ENCODE measurements at regions not wholly inside any gene's neighbourhood (a gene's known extent, or its start where the extent isn't known, plus 50 kb on each side); places are given as distances from the start of the nearest gene placed in this dataset.

DNA sequence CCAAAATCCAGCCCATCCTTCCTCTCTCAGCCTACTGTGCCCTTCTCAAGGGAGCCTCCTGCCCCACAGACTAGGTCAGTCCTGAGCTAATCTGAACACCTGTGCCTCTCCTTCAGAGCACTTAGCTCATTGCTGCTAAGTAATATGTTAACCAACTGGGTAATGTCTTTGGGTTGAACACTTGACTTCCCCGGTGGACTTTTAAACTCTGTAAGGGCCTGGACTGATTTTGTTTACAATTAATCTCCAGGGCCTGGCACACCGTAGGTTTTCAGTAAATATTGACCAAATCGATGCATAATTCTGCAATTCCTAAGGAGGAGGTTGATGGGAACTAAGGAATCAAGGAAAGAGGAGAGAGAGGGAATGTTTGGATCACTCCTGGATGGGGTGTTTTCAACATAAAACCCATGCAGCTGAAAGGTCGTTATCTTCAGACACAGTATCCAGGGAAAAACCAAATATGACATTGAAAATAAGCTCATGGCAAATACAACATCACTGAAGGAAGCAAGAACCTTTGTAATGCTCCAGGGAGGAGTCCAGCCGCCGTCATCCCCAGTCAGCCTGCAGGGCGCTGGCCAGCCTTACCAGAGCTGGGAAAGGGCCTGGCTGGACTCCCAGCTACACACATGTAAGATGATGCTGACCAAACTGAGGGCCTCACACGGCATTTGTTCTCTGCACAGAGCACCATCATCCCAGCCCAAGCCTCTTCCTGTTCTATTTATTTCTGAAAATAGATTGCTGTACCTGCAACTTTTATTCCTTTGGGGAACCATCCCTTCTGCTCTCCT, 166.3 kb downstream of the C5orf15 start:
- Mint-ChIP-seq H3K36me3 (ENCODE audit: low read depth) (no peaks in the 10 kb centered on the region), H3K27ac (no peak overlapping the region), H3K4me3 (no peak overlapping the region), H3K9me3 (peaks cover 7% of the 10 kb centered on the region), H3K27me3 (ENCODE audit: insufficient read depth) (peaks cover 4% of the 10 kb centered on the region), H3K4me1 (peaks cover 4% of the 10 kb centered on the region)
- Histone ChIP-seq H3K9ac (ENCODE audit: extremely low read depth, low read length, poor library complexity, severe bottlenecking) (no peak overlapping the region), H3K27me3 (ENCODE audit: control insufficient read depth, insufficient read depth, low read length, poor library complexity, severe bottlenecking) (no peaks in the 10 kb centered on the region), H3K36me3 (ENCODE audit: control insufficient read depth, insufficient read depth, low read length) (no peaks in the 10 kb centered on the region), H3K4me1 (ENCODE audit: control insufficient read depth, insufficient read depth, low read length) (peaks cover 2% of the 10 kb centered on the region), H3K27ac (ENCODE audit: low read depth, low read length) (no peak overlapping the region), H3K4me3 (ENCODE audit: low read length) (no peak overlapping the region), H3K9me3 (ENCODE audit: control insufficient read depth, low read length) (no peaks in the 10 kb centered on the region)
- TF ChIP-seq, protein P1, sequence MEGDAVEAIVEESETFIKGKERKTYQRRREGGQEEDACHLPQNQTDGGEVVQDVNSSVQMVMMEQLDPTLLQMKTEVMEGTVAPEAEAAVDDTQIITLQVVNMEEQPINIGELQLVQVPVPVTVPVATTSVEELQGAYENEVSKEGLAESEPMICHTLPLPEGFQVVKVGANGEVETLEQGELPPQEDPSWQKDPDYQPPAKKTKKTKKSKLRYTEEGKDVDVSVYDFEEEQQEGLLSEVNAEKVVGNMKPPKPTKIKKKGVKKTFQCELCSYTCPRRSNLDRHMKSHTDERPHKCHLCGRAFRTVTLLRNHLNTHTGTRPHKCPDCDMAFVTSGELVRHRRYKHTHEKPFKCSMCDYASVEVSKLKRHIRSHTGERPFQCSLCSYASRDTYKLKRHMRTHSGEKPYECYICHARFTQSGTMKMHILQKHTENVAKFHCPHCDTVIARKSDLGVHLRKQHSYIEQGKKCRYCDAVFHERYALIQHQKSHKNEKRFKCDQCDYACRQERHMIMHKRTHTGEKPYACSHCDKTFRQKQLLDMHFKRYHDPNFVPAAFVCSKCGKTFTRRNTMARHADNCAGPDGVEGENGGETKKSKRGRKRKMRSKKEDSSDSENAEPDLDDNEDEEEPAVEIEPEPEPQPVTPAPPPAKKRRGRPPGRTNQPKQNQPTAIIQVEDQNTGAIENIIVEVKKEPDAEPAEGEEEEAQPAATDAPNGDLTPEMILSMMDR (conservative IDR thresholded peaks at IDR 0.05) = peak; percentile 14
- 91 to 93% methylated on average over 8 of the region's 8 CpGs for WGBS, 2 experiments (ENCODE audit: insufficient coverage in 1 of 2, insufficient read length in 1 of 2)
- no peak for DNase-seq

DNA sequence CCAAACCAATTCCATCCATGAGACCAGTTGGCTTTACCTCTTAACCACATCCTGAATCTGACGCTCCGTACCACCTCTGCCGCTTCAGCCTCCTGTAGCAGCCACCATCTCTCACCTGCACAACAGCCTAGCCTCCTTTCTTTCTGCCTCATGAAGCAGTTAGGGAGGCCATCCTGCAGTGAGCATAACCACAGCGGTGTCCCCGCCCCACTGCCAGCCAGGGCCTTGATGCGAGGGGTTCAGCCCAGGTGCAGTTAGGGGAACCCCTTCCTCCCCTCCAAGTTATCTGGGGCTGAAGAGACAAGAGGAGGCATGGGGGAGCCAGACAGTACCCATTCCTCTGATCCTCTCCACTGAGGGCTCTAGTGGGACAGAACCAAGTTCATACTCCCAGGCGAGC, 167.0 kb downstream of the C5orf15 start:
- Mint-ChIP-seq H3K27ac (no peak overlapping the region), H3K4me3 (no peak overlapping the region), H3K4me1 (peaks cover 6% of the 10 kb centered on the region), H3K36me3 (ENCODE audit: low read depth) (no peaks in the 10 kb centered on the region), H3K27me3 (ENCODE audit: insufficient read depth) (peaks cover 4% of the 10 kb centered on the region), H3K9me3 (peaks cover 7% of the 10 kb centered on the region)
- TF ChIP-seq, protein P1 (conservative IDR thresholded peaks at IDR 0.05) = no peak
- Histone ChIP-seq H3K9me3 (ENCODE audit: control insufficient read depth, low read length) (no peaks in the 10 kb centered on the region), H3K9ac (ENCODE audit: extremely low read depth, low read length, poor library complexity, severe bottlenecking) (no peak overlapping the region), H3K27ac (ENCODE audit: low read depth, low read length) (no peak overlapping the region), H3K36me3 (ENCODE audit: control insufficient read depth, insufficient read depth, low read length) (no peaks in the 10 kb centered on the region), H3K27me3 (ENCODE audit: control insufficient read depth, insufficient read depth, low read length, poor library complexity, severe bottlenecking) (no peaks in the 10 kb centered on the region), H3K4me1 (ENCODE audit: control insufficient read depth, insufficient read depth, low read length) (peaks cover 2% of the 10 kb centered on the region), H3K4me3 (ENCODE audit: low read length) (no peak overlapping the region)
- no peak for DNase-seq
- WGBS, 2 experiments (ENCODE audit: insufficient coverage in 1 of 2, insufficient read length in 1 of 2) = 94 to 100% methylated on average over 5 to 7 of the region's 7 CpGs

DNA sequence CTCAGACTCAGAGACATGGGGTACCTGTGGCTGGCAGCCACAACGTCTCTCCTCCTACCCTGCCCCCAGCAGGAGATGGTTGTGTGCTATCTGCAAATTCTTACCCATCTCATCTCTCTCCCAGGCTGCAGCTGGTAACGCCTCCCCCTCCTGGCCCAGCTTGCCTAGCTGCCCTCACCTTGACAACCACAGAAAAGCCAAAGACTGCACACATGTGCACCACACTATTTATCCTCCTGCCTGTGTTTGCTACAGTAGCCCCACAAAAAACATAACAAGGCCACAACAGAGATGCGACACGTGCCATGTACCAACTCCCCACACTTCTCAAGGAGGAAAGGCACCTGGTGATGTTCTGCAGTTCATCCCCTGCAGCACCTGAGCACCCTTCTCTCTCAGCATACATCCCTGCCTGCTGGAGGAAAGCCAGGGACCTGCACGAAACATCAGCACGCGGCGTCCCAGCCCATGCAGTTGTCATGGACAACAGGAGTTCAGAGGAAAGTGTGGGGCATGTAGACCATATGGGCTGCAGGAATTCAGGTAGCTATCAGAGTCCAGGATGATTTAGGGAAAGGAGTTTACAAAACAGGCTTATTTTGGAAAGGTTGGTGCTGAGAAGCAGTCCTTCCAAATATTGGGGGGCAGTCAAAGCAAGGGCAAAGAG, 168.7 kb downstream of the C5orf15 start:
- no peaks in the 10 kb centered on the region for H3K36me3 ChIP-seq (ENCODE audit: control insufficient read depth, insufficient read depth, low read length)
- H3K9me3 ChIP-seq (ENCODE audit: control insufficient read depth, low read length) = no peaks in the 10 kb centered on the region
- H3K9ac ChIP-seq (ENCODE audit: extremely low read depth, low read length, poor library complexity, severe bottlenecking) = no peak overlapping the region
- H3K27me3 ChIP-seq (ENCODE audit: control insufficient read depth, insufficient read depth, low read length, poor library complexity, severe bottlenecking) = no peaks in the 10 kb centered on the region
- no peak overlapping the region for H3K27ac ChIP-seq (ENCODE audit: low read depth, low read length)
- H3K4me1 ChIP-seq (ENCODE audit: control insufficient read depth, insufficient read depth, low read length) = peaks cover 2% of the 10 kb centered on the region
- TF ChIP-seq, protein P1 (conservative IDR thresholded peaks at IDR 0.05) = no peak
- H3K27ac Mint-ChIP-seq = no peak overlapping the region
- H3K4me3 Mint-ChIP-seq = no peak overlapping the region
- no peak for DNase-seq
- H3K27me3 Mint-ChIP-seq (ENCODE audit: insufficient read depth) = peaks cover 2% of the 10 kb centered on the region
- WGBS, 2 experiments (ENCODE audit: insufficient coverage in 1 of 2, insufficient read length in 1 of 2) = 85 to 88% methylated on average over 7 to 8 of the region's 8 CpGs
- H3K36me3 Mint-ChIP-seq (ENCODE audit: low read depth) = no peaks in the 10 kb centered on the region
- H3K4me1 Mint-ChIP-seq = peaks cover 11% of the 10 kb centered on the region
- H3K9me3 Mint-ChIP-seq = peaks cover 7% of the 10 kb centered on the region
- no peak overlapping the region for H3K4me3 ChIP-seq (ENCODE audit: low read length)

Measured in endodermal cell (in vitro differentiated cells).